Activated T-helper 17 cell treated with anti-CD3 and anti-CD28 coated beads, Interleukin-2, amount 50 U/mL, for 72 hours (primary cell): ENCODE measurements at regions not wholly inside any gene's neighbourhood (a gene's known extent, or its start where the extent isn't known, plus 50 kb on each side); places are given as distances from the start of the nearest gene placed in this dataset.

Experiments used
- ATAC-seq: fragments of 150-1000 bp; cut with Tn5 transposase; replicated peaks from 2 replicates; pipeline ENCODE4 v1.10.0; 2021; ENCODE audit warnings: mild to moderate bottlenecking, moderate library complexity
- H3K27ac Mint-ChIP-seq: one replicate; pipeline ENCODE4 v1.8.0; 2022; ENCODE audit warnings: mixed read lengths
- H3K27me3 Mint-ChIP-seq: one replicate; pipeline ENCODE4 v1.8.0; 2022; ENCODE audit warnings: mixed read lengths
- H3K36me3 Mint-ChIP-seq: one replicate; pipeline ENCODE4 v1.8.0; 2022; ENCODE audit warnings: low read depth, mild to moderate bottlenecking, mixed read lengths
- H3K4me1 Mint-ChIP-seq: one replicate; pipeline ENCODE4 v1.8.0; 2022; ENCODE audit warnings: mixed read lengths
- H3K4me3 Mint-ChIP-seq: one replicate; pipeline ENCODE4 v1.8.0; 2022; ENCODE audit warnings: mild to moderate bottlenecking, mixed read lengths
- H3K9me3 Mint-ChIP-seq: one replicate; pipeline ENCODE4 v1.8.0; 2022; ENCODE audit warnings: mixed read lengths

GRCh38 chr9:20225826-20226225, 396.5 kb downstream of the MLLT3 start:
- no peaks in the 10 kb centered on the region for H3K36me3 Mint-ChIP-seq
- H3K9me3 Mint-ChIP-seq = peaks cover 8% of the 10 kb centered on the region
- peaks cover 3% of the 10 kb centered on the region for H3K27me3 Mint-ChIP-seq
- H3K4me3 Mint-ChIP-seq = peak overlapping the region; percentile 3
- no peak overlapping the region for H3K27ac Mint-ChIP-seq
- ATAC-seq = no peak
- peaks cover 17% of the 10 kb centered on the region for H3K4me1 Mint-ChIP-seq

- H3K4me1 Mint-ChIP-seq = peaks cover 17% of the 10 kb centered on the region
- no peak overlapping the region for H3K27ac Mint-ChIP-seq
- H3K36me3 Mint-ChIP-seq = no peaks in the 10 kb centered on the region
- ATAC-seq = no peak
- H3K4me3 Mint-ChIP-seq = no peak overlapping the region
- H3K27me3 Mint-ChIP-seq = peaks cover 3% of the 10 kb centered on the region
- peaks cover 7% of the 10 kb centered on the region for H3K9me3 Mint-ChIP-seq
Measured at GRCh38 chr9:20224756-20225155, 397.5 kb downstream of the MLLT3 start.

GRCh38 chr9:20220286-20220685, 402.0 kb downstream of the MLLT3 start:
- H3K9me3 Mint-ChIP-seq = peaks cover 7% of the 10 kb centered on the region
- H3K4me1 Mint-ChIP-seq = peaks cover 8% of the 10 kb centered on the region
- H3K4me3 Mint-ChIP-seq = no peak overlapping the region
- H3K27me3 Mint-ChIP-seq = peaks cover 3% of the 10 kb centered on the region
- H3K27ac Mint-ChIP-seq = no peak overlapping the region
- ATAC-seq = no peak
- no peaks in the 10 kb centered on the region for H3K36me3 Mint-ChIP-seq

GRCh38 chr9:20219437-20219836, 402.9 kb downstream of the MLLT3 start:
- Mint-ChIP-seq H3K36me3 (no peaks in the 10 kb centered on the region), H3K4me1 (peaks cover 4% of the 10 kb centered on the region), H3K27me3 (peaks cover 3% of the 10 kb centered on the region), H3K4me3 (no peak overlapping the region), H3K9me3 (peaks cover 7% of the 10 kb centered on the region), H3K27ac (no peak overlapping the region)
- ATAC-seq = no peak

- no peaks in the 10 kb centered on the region for H3K36me3 Mint-ChIP-seq
- H3K4me3 Mint-ChIP-seq = no peak overlapping the region
- no peaks in the 10 kb centered on the region for H3K4me1 Mint-ChIP-seq
- H3K27ac Mint-ChIP-seq = no peak overlapping the region
- peaks cover 3% of the 10 kb centered on the region for H3K27me3 Mint-ChIP-seq
- no peak for ATAC-seq
- no peaks in the 10 kb centered on the region for H3K9me3 Mint-ChIP-seq
Measured at GRCh38 chr9:20217596-20217995, 404.7 kb downstream of the MLLT3 start.

- Mint-ChIP-seq H3K4me3 (no peak overlapping the region), H3K9me3 (no peaks in the 10 kb centered on the region), H3K4me1 (no peaks in the 10 kb centered on the region), H3K36me3 (no peaks in the 10 kb centered on the region), H3K27ac (no peak overlapping the region), H3K27me3 (peaks cover 3% of the 10 kb centered on the region)
- ATAC-seq = no peak
Measured at GRCh38 chr9:20216438-20216837, 405.9 kb downstream of the MLLT3 start.

GRCh38 chr9:20215552-20215951, 406.7 kb downstream of the MLLT3 start:
- H3K9me3 Mint-ChIP-seq = no peaks in the 10 kb centered on the region
- ATAC-seq = no peak
- no peaks in the 10 kb centered on the region for H3K4me1 Mint-ChIP-seq
- no peaks in the 10 kb centered on the region for H3K27me3 Mint-ChIP-seq
- H3K36me3 Mint-ChIP-seq = no peaks in the 10 kb centered on the region
- H3K4me3 Mint-ChIP-seq = no peak overlapping the region
- H3K27ac Mint-ChIP-seq = no peak overlapping the region

GRCh38 chr9:20212806-20213205, 409.5 kb downstream of the MLLT3 start:
- no peak overlapping the region for H3K4me3 Mint-ChIP-seq
- H3K4me1 Mint-ChIP-seq = peaks cover 15% of the 10 kb centered on the region
- no peak overlapping the region for H3K27ac Mint-ChIP-seq
- ATAC-seq = no peak
- H3K27me3 Mint-ChIP-seq = no peaks in the 10 kb centered on the region
- H3K36me3 Mint-ChIP-seq = no peaks in the 10 kb centered on the region
- no peaks in the 10 kb centered on the region for H3K9me3 Mint-ChIP-seq

GRCh38 chr9:20209391-20210340, 412.6 kb downstream of the MLLT3 start:
- peak overlapping the region; percentile 74 for H3K27ac Mint-ChIP-seq

GRCh38 chr9:20208961-20209371, 413.3 kb downstream of the MLLT3 start:
- Mint-ChIP-seq H3K4me3 (peak overlapping the region; percentile 18), H3K36me3 (no peaks in the 10 kb centered on the region), H3K4me1 (peaks cover 17% of the 10 kb centered on the region), H3K9me3 (no peaks in the 10 kb centered on the region), H3K27me3 (no peaks in the 10 kb centered on the region), H3K27ac (peak overlapping the region; percentile 74)
- ATAC-seq = peak; percentile 82

More at GRCh38 chr9:20209391-20210340, 412.6 kb downstream of the MLLT3 start:
- Mint-ChIP-seq H3K9me3 (no peaks in the 10 kb centered on the region), H3K27me3 (no peaks in the 10 kb centered on the region), H3K4me3 (peak overlapping the region; percentile 18), H3K4me1 (peaks cover 17% of the 10 kb centered on the region), H3K36me3 (no peaks in the 10 kb centered on the region)
- peak; percentile 88 for ATAC-seq

- peak overlapping the region; percentile 74 for H3K27ac Mint-ChIP-seq
- peak overlapping the region; percentile 18 for H3K4me3 Mint-ChIP-seq
- H3K36me3 Mint-ChIP-seq = no peaks in the 10 kb centered on the region
- peaks cover 17% of the 10 kb centered on the region for H3K4me1 Mint-ChIP-seq
- ATAC-seq = no peak
- no peaks in the 10 kb centered on the region for H3K27me3 Mint-ChIP-seq
- H3K9me3 Mint-ChIP-seq = no peaks in the 10 kb centered on the region
Measured at GRCh38 chr9:20208226-20208625, 414.1 kb downstream of the MLLT3 start.

- no peak overlapping the region for H3K27ac Mint-ChIP-seq
- H3K4me3 Mint-ChIP-seq = no peak overlapping the region
- peaks cover 4% of the 10 kb centered on the region for H3K27me3 Mint-ChIP-seq
- no peaks in the 10 kb centered on the region for H3K9me3 Mint-ChIP-seq
- H3K36me3 Mint-ChIP-seq = no peaks in the 10 kb centered on the region
- H3K4me1 Mint-ChIP-seq = peaks cover 17% of the 10 kb centered on the region
- ATAC-seq = no peak
Measured at GRCh38 chr9:20207176-20207575, 415.1 kb downstream of the MLLT3 start.

GRCh38 chr9:20205821-20206220, 416.5 kb downstream of the MLLT3 start:
- ATAC-seq = no peak
- Mint-ChIP-seq H3K9me3 (no peaks in the 10 kb centered on the region), H3K4me1 (peaks cover 17% of the 10 kb centered on the region), H3K36me3 (no peaks in the 10 kb centered on the region), H3K27ac (no peak overlapping the region), H3K27me3 (peaks cover 4% of the 10 kb centered on the region), H3K4me3 (no peak overlapping the region)

- H3K27me3 Mint-ChIP-seq = peaks cover 4% of the 10 kb centered on the region
- no peaks in the 10 kb centered on the region for H3K4me1 Mint-ChIP-seq
- no peaks in the 10 kb centered on the region for H3K36me3 Mint-ChIP-seq
- no peaks in the 10 kb centered on the region for H3K9me3 Mint-ChIP-seq
- no peak overlapping the region for H3K4me3 Mint-ChIP-seq
- no peak for ATAC-seq
- H3K27ac Mint-ChIP-seq = no peak overlapping the region
Measured at GRCh38 chr9:20200991-20201431, 412.2 kb upstream of the SLC24A2 start.

- Mint-ChIP-seq H3K36me3 (no peaks in the 10 kb centered on the region), H3K27me3 (peaks cover 4% of the 10 kb centered on the region), H3K27ac (no peak overlapping the region), H3K4me1 (no peaks in the 10 kb centered on the region), H3K4me3 (no peak overlapping the region), H3K9me3 (no peaks in the 10 kb centered on the region)
- ATAC-seq = no peak
Measured at GRCh38 chr9:20200581-20200980, 411.7 kb upstream of the SLC24A2 start.
